GM21526 (cell line): ENCODE measurements at regions not wholly inside any gene's neighbourhood (a gene's known extent, or its start where the extent isn't known, plus 50 kb on each side); places are given as distances from the start of the nearest gene placed in this dataset.
"Not testable (repeated sequence)": the region's sequence is repeated elsewhere in the genome, so short reads cannot be mapped to it uniquely, and the experiment has no call there.

Source experiments
- ATAC-seq: cut with Tn5 transposase; IDR thresholded peaks from one replicate; pipeline ENCODE4 v1.9.1; 2021; ENCODE audit warnings: moderate library complexity; ENCODE audit not compliant: unreplicated experiment, low FRiP score

- no peak for ATAC-seq
Observed at GRCh38 chr11:95413021-95413420, 182.0 kb upstream of the SESN3 start.

- no peak for ATAC-seq
Observed at GRCh38 chr11:95412074-95412473, 181.1 kb upstream of the SESN3 start.

- not testable (repeated sequence) for ATAC-seq
Observed at GRCh38 chr11:95410707-95411106, 179.7 kb upstream of the SESN3 start.

GRCh38 chr11:95406271-95406670 lies 175.3 kb upstream of the SESN3 start:
- no peak for ATAC-seq

- ATAC-seq = no peak
Observed at GRCh38 chr11:95404370-95404769, 173.4 kb upstream of the SESN3 start.

GRCh38 chr11:95398437-95399112 lies 167.6 kb upstream of the SESN3 start:
- ATAC-seq = no peak

GRCh38 chr11:95392644-95393043 lies 161.6 kb upstream of the SESN3 start:
- ATAC-seq = no peak

- no peak for ATAC-seq
Observed at GRCh38 chr11:95389427-95389826, 158.4 kb upstream of the SESN3 start.

GRCh38 chr11:95388086-95388485 lies 157.1 kb upstream of the SESN3 start:
- no peak for ATAC-seq

GRCh38 chr11:95387325-95387724 lies 156.3 kb upstream of the SESN3 start:
- no peak for ATAC-seq

GRCh38 chr11:95385577-95385976 lies 154.6 kb upstream of the SESN3 start:
- ATAC-seq = no peak

- ATAC-seq = no peak
Observed at GRCh38 chr11:95379479-95379878, 148.5 kb upstream of the SESN3 start.

GRCh38 chr11:95378789-95379188 lies 147.8 kb upstream of the SESN3 start:
- no peak for ATAC-seq

GRCh38 chr11:95378111-95378510 lies 147.1 kb upstream of the SESN3 start:
- ATAC-seq = no peak

GRCh38 chr11:95375886-95376285 lies 144.9 kb upstream of the SESN3 start:
- ATAC-seq = no peak

GRCh38 chr11:95375451-95375850 lies 144.4 kb upstream of the SESN3 start:
- ATAC-seq = no peak

GRCh38 chr11:95374105-95374504 lies 143.1 kb upstream of the SESN3 start:
- no peak for ATAC-seq

GRCh38 chr11:95373241-95373640 lies 142.2 kb upstream of the SESN3 start:
- ATAC-seq = no peak

GRCh38 chr11:95372097-95372656 lies 141.2 kb upstream of the SESN3 start:
- ATAC-seq = no peak

- no peak for ATAC-seq
Observed at GRCh38 chr11:95371153-95371552, 140.2 kb upstream of the SESN3 start.

- no peak for ATAC-seq
Observed at GRCh38 chr11:95367726-95368125, 136.7 kb upstream of the SESN3 start.

GRCh38 chr11:95365348-95365747 lies 134.3 kb upstream of the SESN3 start:
- no peak for ATAC-seq
